Cardiac fibroblast (primary cell): ENCODE measurements at regions not wholly inside any gene's neighbourhood (a gene's known extent, or its start where the extent isn't known, plus 50 kb on each side); places are given as distances from the start of the nearest gene placed in this dataset.

Experiments used
- DNase-seq, 2 donors: peaks; one replicate each; pipeline versions ENCODE4 v3.0.0 to v3.0.0-alpha.2; 2010; ENCODE audit warnings: low read depth in 2 of 2
- H3K4me3 ChIP-seq, 2 donors: replicated peaks in 1 of 2; 1 replicate in 1 of 2; 2 replicates in 1 of 2; pipeline ENCODE4 v1.5.1; 2011; ENCODE audit warnings: low read depth in 2 of 2, low read length in 2 of 2, mild to moderate bottlenecking in 2 of 2, moderate library complexity in 1 of 2
- CTCF ChIP-seq: IDR thresholded peaks from one replicate; pipeline ENCODE4 v1.5.1; 2011; ENCODE audit warnings: low read depth, mild to moderate bottlenecking, low read length, inconsistent platforms

DNA sequence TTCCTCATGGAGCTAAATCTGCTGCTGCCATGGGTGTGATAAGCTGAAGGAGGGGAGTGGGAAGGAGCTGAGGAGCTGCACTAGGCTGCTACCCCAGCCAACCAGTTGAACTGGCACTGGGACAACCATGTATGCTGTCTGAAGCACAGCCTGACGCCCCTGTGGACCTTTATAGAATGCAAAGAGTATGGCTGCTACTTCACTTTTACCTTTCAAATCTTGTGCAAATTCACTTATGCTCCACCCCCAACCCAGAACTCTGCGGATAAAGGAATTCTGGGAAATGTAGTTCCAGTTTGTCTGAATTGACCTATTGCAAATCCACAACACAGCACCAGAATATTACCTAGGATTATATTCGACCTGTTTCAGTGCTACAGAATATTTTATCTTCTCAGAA lies 217.4 kb upstream of the SLC35B3 start:
- no peak for DNase-seq
- TF ChIP-seq CTCF, result no peak
- no peak overlapping the region for H3K4me3 ChIP-seq

GRCh38 chr6:8651998-8652397 lies 216.7 kb upstream of the SLC35B3 start:
- H3K4me3 ChIP-seq, result no peak overlapping the region
- DNase-seq, result no peak
- TF ChIP-seq CTCF, result no peak

GRCh38 chr6:8645212-8645611 lies 209.9 kb upstream of the SLC35B3 start:
- no peak for TF ChIP-seq CTCF

GRCh38 chr6:8644306-8644705 lies 209.0 kb upstream of the SLC35B3 start:
- DNase-seq, result no peak
- no peak overlapping the region for H3K4me3 ChIP-seq
- TF ChIP-seq CTCF, result no peak

More at GRCh38 chr6:8645212-8645611, 209.9 kb upstream of the SLC35B3 start:
- H3K4me3 ChIP-seq, result no peak overlapping the region
- DNase-seq, result no peak

- H3K4me3 ChIP-seq, result no peak overlapping the region
- TF ChIP-seq CTCF, result no peak
- DNase-seq, result no peak
These were observed 207.5 kb upstream of the SLC35B3 start for GRCh38 chr6:8642854-8643253.

GRCh38 chr6:8642131-8642530 lies 206.8 kb upstream of the SLC35B3 start:
- no peak overlapping the region for H3K4me3 ChIP-seq
- DNase-seq, result no peak
- TF ChIP-seq CTCF, result no peak

- no peak overlapping the region for H3K4me3 ChIP-seq
- DNase-seq, result no peak
- no peak for TF ChIP-seq CTCF
These were observed 204.7 kb upstream of the SLC35B3 start for GRCh38 chr6:8639928-8640649.
